VCaP (cell line): ENCODE measurements at regions not wholly inside any gene's neighbourhood (a gene's known extent, or its start where the extent isn't known, plus 50 kb on each side); places are given as distances from the start of the nearest gene placed in this dataset.

Source experiments
- H3K27ac ChIP-seq: fragments of 450-650 bp; 2 replicates; pipeline ENCODE4 v1.5.1; 2017
- TF ChIP-seq, protein P1 (sequence below): fragments of 450-650 bp; conservative IDR thresholded peaks from 2 replicates; pipeline ENCODE4 v1.5.1; 2017; ENCODE audit warnings: mild to moderate bottlenecking, moderate library complexity

DNA sequence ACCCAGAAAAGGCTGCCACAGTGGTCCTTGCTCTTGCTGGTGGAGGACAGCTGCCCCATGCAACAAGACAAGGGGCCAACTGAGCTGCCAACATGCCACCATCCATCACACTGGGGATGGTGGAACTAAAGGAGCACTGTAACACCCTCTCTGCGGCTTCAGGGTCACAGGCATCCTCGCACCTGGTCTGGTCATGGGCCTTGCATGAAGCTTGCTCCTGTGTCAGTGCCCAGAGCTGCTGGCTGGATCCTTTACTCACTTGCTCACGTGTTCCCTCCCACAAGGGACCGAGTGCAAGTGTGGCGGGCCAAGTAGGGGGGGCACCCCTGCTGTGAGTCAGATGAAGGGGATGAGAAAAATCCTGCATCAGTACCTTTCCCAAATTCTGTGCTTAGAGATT is 972.3 kb upstream of the DDX18 start:
- H3K27ac ChIP-seq: no peak overlapping the region
- TF ChIP-seq, protein P1, sequence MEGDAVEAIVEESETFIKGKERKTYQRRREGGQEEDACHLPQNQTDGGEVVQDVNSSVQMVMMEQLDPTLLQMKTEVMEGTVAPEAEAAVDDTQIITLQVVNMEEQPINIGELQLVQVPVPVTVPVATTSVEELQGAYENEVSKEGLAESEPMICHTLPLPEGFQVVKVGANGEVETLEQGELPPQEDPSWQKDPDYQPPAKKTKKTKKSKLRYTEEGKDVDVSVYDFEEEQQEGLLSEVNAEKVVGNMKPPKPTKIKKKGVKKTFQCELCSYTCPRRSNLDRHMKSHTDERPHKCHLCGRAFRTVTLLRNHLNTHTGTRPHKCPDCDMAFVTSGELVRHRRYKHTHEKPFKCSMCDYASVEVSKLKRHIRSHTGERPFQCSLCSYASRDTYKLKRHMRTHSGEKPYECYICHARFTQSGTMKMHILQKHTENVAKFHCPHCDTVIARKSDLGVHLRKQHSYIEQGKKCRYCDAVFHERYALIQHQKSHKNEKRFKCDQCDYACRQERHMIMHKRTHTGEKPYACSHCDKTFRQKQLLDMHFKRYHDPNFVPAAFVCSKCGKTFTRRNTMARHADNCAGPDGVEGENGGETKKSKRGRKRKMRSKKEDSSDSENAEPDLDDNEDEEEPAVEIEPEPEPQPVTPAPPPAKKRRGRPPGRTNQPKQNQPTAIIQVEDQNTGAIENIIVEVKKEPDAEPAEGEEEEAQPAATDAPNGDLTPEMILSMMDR: no peak

DNA sequence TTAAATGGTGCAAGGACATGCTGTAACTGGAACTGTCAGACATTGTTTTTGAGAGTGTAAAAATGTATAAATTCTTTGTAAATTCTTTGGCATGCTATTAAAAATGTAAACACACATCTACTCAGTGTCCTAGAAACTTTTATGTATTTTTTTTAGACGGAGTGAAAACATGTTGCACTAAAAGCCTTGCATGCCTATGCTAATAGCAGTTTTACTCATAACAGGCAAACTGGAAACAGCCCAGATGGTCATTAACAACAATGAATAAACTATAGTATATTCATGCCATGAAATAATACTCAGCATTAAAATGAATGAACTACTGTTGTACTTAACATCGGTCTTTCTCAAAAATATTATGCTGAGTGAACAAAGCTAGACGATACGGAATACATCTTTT is 954.8 kb upstream of the DDX18 start:
- TF ChIP-seq, protein P1: no peak
- no peak overlapping the region for H3K27ac ChIP-seq

DNA sequence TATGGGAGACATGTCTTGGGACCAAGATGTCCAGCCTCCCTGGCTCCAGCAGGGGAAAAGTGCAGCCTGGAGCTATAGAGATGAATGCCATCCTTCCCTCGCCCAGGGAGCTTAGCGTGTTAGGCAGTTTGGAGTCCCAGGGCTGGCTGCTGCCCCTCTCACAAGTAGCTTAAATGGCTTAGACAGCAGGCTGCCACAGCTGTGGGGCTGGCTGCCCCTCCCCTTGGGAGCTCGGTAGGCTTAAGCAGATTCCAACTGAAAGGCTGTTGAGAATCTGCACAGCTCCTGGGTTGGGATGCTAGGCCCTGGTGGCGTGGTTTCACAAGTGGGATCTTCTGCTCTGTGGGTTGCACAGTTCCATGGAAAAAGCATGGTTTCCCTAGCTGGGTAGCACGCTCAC is 940.5 kb upstream of the DDX18 start:
- TF ChIP-seq, protein P1: no peak
- no peak overlapping the region for H3K27ac ChIP-seq

DNA sequence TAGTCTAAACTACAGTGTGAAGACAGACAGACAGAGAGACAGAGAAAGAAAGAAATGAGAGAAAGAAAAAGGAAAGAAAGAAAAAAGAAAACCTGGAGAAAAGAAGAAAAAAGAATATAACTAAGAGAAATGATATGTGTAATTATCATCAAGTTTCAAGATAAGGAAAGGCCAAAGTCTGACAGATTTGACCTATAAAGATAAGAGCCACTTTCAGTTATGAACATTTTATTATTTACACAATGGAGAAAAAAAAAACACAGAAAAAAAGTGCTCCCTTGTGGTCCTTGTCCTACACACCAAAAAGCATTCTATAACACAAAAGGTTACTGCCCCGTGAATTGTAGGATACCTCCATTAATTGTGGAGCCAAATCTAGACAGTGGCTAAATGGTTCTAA is 937.2 kb upstream of the DDX18 start:
- TF ChIP-seq, protein P1: no peak
- H3K27ac ChIP-seq: no peak overlapping the region

DNA sequence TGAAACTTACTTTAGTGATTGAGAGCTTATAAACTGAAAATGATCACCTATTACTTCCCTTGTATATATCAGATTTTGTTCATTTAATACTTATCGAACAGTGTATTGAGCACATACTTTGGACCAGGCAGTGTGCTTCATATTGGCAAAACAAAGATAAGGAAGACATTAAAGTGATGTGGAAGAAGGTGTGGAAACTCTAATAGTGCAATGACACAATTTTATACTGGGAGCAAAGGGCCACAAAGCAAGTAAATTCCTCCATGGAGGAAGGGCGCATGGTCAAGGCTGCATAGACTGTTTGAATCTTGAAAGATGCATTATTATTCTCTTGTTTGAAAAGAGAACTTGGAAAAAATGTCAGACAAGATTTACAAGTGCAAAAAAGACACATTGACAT is 936.5 kb upstream of the DDX18 start:
- TF ChIP-seq, protein P1: no peak
- H3K27ac ChIP-seq: no peak overlapping the region

DNA sequence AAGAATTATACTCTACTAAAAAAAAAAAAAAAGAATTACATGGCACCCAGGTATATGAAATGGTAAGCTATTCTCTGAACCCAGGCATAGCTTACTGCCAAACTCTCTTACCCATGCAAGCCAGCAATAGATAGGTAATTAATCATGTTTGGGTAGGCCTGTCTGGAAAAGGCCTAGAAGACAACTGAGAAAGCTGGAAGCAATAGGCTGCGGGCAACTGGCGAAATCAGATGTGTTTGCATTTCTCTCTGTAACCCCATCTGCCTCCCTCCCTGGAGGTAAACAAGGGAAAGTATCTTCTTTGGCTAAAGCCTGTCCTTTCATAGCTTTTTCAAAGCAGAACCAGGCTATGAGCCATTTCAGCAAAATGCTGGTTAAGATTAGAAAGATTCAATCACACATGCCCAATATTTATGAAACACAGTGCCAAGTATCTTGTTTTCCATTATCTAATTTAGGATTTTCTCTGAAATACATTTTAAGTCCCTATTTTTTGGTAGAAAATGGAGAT is 934.8 kb upstream of the DDX18 start:
- TF ChIP-seq, protein P1: no peak
- no peak overlapping the region for H3K27ac ChIP-seq

DNA sequence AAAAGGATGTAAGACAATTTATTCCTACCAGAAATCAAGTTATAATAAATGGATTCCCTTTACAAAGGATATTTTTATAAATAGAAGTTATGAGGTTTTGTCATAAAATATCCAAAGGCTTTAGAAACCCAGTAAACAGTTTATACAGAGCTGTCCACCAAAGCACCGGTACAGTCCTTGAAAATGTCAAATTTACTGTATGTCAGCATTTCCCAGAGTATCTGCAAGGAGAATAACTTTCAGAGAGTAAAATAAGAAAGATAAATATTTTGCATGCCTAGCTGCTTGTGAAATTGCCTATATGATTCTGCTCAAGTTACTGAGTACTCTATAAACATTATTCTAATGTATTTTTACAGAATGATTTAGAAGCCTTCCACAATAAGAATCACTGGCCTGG is 923.3 kb upstream of the DDX18 start:
- TF ChIP-seq, protein P1: no peak

More for the DNA sequence above, 923.3 kb upstream of the DDX18 start:
- H3K27ac ChIP-seq: no peak overlapping the region
